K562 (cell line): ENCODE measurements at regions not wholly inside any gene's neighbourhood (a gene's known extent, or its start where the extent isn't known, plus 50 kb on each side); places are given as distances from the start of the nearest gene placed in this dataset.

ENCODE experiments used
- DPF2 ChIP-seq: fragments of 450-650 bp; IDR thresholded peaks from 2 replicates; pipeline ENCODE4 v1.6.1; 2016
- HDAC1 ChIP-seq, 2 experiments: fragments of 450-650 bp; IDR thresholded peaks; 2 replicates each; pipeline ENCODE4 v1.6.1; 2016 to 2017; ENCODE audit warnings: inconsistent platforms in 1 of 2, mild to moderate bottlenecking in 1 of 2, moderate library complexity in 1 of 2
- IRF9 ChIP-seq: fragments of 450-650 bp; IDR thresholded peaks from 2 replicates; pipeline ENCODE4 v1.6.1; 2016; ENCODE audit warnings: missing biosample characterization, missing genetic modification characterization
- POLR2AphosphoS5 ChIP-seq: IDR thresholded peaks from 2 replicates; pipeline ENCODE4 v1.6.1; 2011; ENCODE audit warnings: mild to moderate bottlenecking, low read depth, low read length, moderate library complexity; ENCODE audit not compliant: control insufficient read depth, insufficient read depth
- PTTG1 ChIP-seq: fragments of 450-650 bp; IDR thresholded peaks from 2 replicates; pipeline ENCODE4 v1.6.1; 2016; ENCODE audit warnings: low read depth, mild to moderate bottlenecking, missing genetic modification characterization, missing compliant biosample characterization
- SIRT6 ChIP-seq: IDR thresholded peaks from one replicate; pipeline ENCODE4 v1.6.1; 2012; ENCODE audit warnings: low read depth, mild to moderate bottlenecking, control low read depth, inconsistent platforms, low read length, moderate library complexity
- SMAD3 ChIP-seq: fragments of 450-650 bp; formaldehyde crosslinking; conservative IDR thresholded peaks from 2 replicates; pipeline ENCODE4 v1.4.0; 2020; ENCODE audit warnings: mild to moderate bottlenecking
- TCF3 ChIP-seq: sonication (generic); formaldehyde crosslinking; IDR thresholded peaks from 2 replicates; pipeline ENCODE4 v1.4.0; 2020; ENCODE audit warnings: mild to moderate bottlenecking, missing genetic modification reagents
- USF1 ChIP-seq: sonication (generic); formaldehyde crosslinking; IDR thresholded peaks from 2 replicates; pipeline ENCODE4 v1.9.0; 2022; ENCODE audit warnings: mild to moderate bottlenecking, missing genetic modification reagents
- XRCC4 ChIP-seq: IDR thresholded peaks from one replicate; pipeline ENCODE4 v1.6.1; 2011; ENCODE audit not compliant: insufficient read depth, insufficient read length; ENCODE audit errors: extremely low read depth
- ZBTB5 ChIP-seq: fragments of 450-650 bp; IDR thresholded peaks from 2 replicates; pipeline ENCODE4 v1.6.1; 2017; ENCODE audit warnings: antibody characterized with exemption
- ZNF384 ChIP-seq: IDR thresholded peaks from 2 replicates; pipeline ENCODE4 v1.6.1; 2012; ENCODE audit warnings: low read depth, low read length, improper control_type of control experiment
- ZNF444 ChIP-seq: fragments of 250-450 bp; sonication (Bioruptor Pico); IDR thresholded peaks from 2 replicates; pipeline ENCODE4 v1.4.0; 2020; ENCODE audit warnings: mild to moderate bottlenecking, moderate library complexity
- ZNF586 ChIP-seq: fragments of 450-650 bp; formaldehyde crosslinking; conservative IDR thresholded peaks from 2 replicates; pipeline ENCODE4 v1.4.0; 2020; ENCODE audit warnings: mild to moderate bottlenecking, moderate library complexity
- TF ChIP-seq, protein P1 (sequence below), 2 experiments: fragments of 450-650 bp in 1 of 2; IDR thresholded peaks; 2 replicates each; pipeline ENCODE4 v1.6.1; 2011 to 2017; ENCODE audit warnings: low read depth in 2 of 2, antibody characterized with exemption in 1 of 2, borderline replicate concordance in 1 of 2, low read length in 1 of 2, mild to moderate bottlenecking in 1 of 2, mixed read lengths in 1 of 2; ENCODE audit not compliant: control insufficient read depth in 1 of 2
- TF ChIP-seq, protein P2 (sequence below): sonication (generic); formaldehyde crosslinking; IDR thresholded peaks from 2 replicates; pipeline ENCODE4 v1.8.0; 2022; ENCODE audit warnings: missing genetic modification reagents, mild to moderate bottlenecking, moderate library complexity, borderline replicate concordance
- TF ChIP-seq, protein P3 (sequence below): sonication (generic); formaldehyde crosslinking; IDR thresholded peaks from 2 replicates; pipeline ENCODE4 v1.8.1; 2022; ENCODE audit warnings: missing genetic modification reagents
- TF ChIP-seq, protein P4 (sequence below): fragments of 450-650 bp; formaldehyde crosslinking; conservative IDR thresholded peaks from 2 replicates; pipeline ENCODE4 v1.4.0; 2022; ENCODE audit warnings: mild to moderate bottlenecking, missing genetic modification characterization

GRCh38 chr4:10346023-10346422 lies 111.2 kb downstream of the ZNF518B start (continued):
- TF ChIP-seq, protein P1, sequence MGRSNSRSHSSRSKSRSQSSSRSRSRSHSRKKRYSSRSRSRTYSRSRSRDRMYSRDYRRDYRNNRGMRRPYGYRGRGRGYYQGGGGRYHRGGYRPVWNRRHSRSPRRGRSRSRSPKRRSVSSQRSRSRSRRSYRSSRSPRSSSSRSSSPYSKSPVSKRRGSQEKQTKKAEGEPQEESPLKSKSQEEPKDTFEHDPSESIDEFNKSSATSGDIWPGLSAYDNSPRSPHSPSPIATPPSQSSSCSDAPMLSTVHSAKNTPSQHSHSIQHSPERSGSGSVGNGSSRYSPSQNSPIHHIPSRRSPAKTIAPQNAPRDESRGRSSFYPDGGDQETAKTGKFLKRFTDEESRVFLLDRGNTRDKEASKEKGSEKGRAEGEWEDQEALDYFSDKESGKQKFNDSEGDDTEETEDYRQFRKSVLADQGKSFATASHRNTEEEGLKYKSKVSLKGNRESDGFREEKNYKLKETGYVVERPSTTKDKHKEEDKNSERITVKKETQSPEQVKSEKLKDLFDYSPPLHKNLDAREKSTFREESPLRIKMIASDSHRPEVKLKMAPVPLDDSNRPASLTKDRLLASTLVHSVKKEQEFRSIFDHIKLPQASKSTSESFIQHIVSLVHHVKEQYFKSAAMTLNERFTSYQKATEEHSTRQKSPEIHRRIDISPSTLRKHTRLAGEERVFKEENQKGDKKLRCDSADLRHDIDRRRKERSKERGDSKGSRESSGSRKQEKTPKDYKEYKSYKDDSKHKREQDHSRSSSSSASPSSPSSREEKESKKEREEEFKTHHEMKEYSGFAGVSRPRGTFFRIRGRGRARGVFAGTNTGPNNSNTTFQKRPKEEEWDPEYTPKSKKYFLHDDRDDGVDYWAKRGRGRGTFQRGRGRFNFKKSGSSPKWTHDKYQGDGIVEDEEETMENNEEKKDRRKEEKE (IDR thresholded peaks at IDR 0.05; ENCODE audit: borderline replicate concordance in 1 of 2, control insufficient read depth in 1 of 2, low read depth in 2 of 2, low read length in 1 of 2): no peak
- no peak for TF ChIP-seq SIRT6
- TF ChIP-seq ZBTB5: no peak
- no peak for TF ChIP-seq IRF9 (tag)
- TF ChIP-seq ZNF384: no peak
- TF ChIP-seq XRCC4: no peak
- no peak for TF ChIP-seq SMAD3
- TF ChIP-seq, protein P2, sequence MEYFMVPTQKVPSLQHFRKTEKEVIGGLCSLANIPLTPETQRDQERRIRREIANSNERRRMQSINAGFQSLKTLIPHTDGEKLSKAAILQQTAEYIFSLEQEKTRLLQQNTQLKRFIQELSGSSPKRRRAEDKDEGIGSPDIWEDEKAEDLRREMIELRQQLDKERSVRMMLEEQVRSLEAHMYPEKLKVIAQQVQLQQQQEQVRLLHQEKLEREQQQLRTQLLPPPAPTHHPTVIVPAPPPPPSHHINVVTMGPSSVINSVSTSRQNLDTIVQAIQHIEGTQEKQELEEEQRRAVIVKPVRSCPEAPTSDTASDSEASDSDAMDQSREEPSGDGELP (CRISPR knock-in tag): no peak
- TF ChIP-seq TCF3 (CRISPR knock-in tag): no peak
- TF ChIP-seq PTTG1: no peak
- TF ChIP-seq DPF2: no peak
- TF ChIP-seq ZNF444 (CRISPR knock-in tag): no peak
- no peak for TF ChIP-seq USF1 (CRISPR knock-in tag)
- TF ChIP-seq, protein P3, sequence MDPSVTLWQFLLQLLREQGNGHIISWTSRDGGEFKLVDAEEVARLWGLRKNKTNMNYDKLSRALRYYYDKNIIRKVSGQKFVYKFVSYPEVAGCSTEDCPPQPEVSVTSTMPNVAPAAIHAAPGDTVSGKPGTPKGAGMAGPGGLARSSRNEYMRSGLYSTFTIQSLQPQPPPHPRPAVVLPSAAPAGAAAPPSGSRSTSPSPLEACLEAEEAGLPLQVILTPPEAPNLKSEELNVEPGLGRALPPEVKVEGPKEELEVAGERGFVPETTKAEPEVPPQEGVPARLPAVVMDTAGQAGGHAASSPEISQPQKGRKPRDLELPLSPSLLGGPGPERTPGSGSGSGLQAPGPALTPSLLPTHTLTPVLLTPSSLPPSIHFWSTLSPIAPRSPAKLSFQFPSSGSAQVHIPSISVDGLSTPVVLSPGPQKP (CRISPR knock-in tag): no peak
- peak in 1 of 2 experiments; percentile 47; a peak in 1 of 4 replicates for TF ChIP-seq HDAC1 (IDR thresholded peaks at IDR 0.05)
- TF ChIP-seq, protein P4, sequence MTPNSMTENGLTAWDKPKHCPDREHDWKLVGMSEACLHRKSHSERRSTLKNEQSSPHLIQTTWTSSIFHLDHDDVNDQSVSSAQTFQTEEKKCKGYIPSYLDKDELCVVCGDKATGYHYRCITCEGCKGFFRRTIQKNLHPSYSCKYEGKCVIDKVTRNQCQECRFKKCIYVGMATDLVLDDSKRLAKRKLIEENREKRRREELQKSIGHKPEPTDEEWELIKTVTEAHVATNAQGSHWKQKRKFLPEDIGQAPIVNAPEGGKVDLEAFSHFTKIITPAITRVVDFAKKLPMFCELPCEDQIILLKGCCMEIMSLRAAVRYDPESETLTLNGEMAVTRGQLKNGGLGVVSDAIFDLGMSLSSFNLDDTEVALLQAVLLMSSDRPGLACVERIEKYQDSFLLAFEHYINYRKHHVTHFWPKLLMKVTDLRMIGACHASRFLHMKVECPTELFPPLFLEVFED (CRISPR knock-in tag): no peak
- no peak for TF ChIP-seq ZNF586 (CRISPR knock-in tag)
- no peak for TF ChIP-seq POLR2AphosphoS5
